Right forelimb (tissue), 1 donor: ENCODE measurements at regions not wholly inside any gene's neighbourhood (a gene's known extent, or its start where the extent isn't known, plus 50 kb on each side); places are given as distances from the start of the nearest gene placed in this dataset.
"Not testable (repeated sequence)": the region's sequence is repeated elsewhere in the genome, so short reads cannot be mapped to it uniquely, and the experiment has no call there.

Experiments
- DNase-seq: peaks from one replicate; pipeline ENCODE4 v3.0.0-alpha.2; 2018

DNA sequence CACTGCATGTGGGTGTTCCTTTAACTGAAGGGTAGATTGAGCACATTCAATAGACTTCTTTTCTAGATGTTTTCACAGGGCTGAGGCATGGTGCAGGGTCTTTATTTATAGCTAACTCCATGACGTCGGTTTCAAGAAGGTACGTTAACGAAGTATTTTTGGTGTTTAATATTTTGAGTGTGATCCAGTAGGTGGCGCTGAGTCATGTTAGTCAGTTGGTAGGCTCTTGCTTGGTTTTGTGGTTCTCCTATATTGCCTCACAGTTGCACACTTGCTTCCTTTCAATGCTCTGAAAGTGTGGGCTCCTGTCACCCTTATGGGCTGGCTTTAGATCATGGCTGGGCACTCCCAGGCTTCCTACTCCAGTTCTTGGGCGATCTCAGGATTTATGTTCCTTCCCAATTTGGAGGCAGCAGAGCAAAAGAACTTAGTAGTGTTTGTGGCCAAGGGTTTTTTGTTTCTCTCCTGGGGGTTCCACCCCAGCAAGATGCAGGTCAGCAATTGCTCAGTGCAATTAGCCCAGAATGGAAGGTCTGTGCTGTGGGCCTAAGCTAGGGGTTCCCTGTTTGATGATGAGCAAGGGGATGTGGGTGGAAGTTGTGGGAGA, 471.6 kb upstream of the FOXG1 start:
- DNase-seq: no peak

DNA sequence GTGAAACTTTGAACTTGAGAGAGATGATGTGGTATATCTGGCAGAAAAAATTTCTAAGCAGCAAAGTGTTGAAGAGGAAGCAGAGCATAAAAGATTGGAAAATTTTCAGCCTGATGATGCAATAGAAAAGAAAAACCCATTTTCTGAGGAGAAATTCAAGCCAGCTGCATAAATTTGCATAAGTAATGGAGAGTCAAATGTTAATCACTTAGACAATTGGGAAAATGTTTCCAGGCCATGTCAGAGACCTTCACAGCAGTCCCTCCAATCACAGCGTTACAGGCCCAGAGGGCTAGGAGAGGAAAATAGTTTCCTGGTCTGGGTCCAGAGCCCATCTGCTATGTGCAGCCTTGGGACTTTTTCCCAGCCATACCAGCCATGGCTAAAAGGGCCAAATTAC, 469.0 kb upstream of the FOXG1 start:
- no peak for DNase-seq

DNA sequence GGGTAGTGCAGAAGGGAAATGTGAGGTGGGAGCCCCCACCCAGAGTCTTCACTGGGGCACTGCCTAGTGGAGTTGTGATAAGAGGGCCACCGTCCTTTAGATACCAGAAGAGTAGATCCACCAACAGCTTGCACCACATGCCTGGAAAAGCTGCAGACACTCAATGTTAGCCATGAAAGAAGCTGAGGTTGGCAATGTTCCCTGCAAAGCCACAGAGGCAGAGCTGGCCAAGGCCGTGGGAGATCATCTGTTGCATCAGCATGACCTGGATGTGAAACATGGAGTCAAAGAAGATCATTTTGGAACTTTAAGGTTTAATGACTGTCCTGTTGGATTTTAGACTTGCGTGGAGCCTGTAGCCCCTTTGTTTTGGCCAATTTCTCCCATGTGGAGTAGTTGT, 468.4 kb upstream of the FOXG1 start:
- no peak for DNase-seq

DNA sequence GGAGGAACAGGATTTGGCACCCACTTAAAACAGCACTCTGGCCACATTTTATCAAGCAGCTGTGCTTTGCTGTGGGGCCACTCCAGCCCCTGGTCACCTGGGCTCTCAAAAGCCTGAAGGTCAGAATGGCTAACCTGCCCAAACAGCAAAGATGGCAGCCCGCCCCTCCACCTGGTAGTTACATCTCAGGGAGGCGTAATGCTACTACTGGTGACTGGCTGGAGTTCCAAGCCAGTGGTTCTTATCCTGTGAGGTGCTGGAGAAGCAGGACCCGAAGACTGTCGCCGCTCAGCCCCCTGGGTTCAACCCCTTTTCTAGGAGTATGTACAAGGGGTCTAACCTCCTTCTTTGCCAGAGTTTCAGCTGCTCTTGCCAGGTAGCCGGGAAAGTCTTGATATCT, 467.4 kb upstream of the FOXG1 start:
- no peak for DNase-seq

DNA sequence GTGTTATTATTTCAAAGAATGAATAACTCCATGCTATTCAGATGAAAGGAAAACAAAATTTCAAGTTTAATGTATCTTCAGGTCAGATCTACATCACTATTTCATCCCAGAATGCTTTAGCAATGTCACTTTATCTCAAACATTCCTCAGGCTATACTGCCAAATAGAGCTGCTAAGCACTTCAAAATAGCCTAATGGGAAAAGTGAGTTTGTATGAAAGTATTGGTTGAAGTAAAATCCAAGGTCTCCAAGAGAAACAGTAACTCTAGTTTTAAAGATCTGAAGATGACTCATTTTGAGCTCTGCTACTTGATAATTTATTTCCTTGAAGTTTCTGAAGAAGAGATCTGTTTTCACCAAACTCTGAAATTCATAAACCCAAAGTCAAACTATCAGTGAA, 466.2 kb upstream of the FOXG1 start:
- DNase-seq: no peak

DNA sequence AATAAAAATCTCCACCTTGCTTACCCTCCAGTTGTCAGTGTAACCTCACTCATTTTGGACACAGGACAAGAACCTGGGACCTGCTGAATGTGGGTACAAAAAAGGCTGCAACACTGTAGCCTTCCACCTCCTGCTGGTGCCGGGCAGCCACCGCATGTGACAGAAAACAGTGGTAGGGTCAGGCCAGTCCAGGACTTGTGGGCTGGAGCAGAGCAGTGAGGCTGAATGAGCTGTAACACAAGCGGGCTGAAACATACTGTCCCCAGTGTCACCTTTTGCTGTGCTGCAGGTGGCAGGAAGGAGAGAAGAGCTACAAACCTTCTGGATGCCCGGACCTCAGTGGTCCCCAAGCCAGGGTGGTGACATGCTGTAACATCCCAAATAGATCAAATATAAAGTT, 465.4 kb upstream of the FOXG1 start:
- no peak for DNase-seq

DNA sequence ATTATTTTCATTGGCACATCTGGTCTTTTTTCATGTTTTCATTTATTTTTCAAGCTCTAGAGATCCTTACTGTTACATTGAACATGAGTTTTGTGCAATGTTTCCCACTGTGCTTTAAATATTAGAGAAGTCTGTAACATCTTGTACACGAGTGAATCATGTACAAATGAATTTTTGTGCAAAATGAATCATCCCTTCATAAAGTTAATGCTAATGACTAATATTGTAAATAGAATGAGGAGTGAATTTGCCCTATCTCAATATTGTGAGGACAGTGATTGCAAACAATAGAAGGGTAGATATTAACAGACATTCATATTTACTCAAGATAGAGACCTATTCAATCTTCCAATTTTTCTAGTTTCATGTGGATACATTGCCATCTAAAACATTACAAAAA, 463.3 kb upstream of the FOXG1 start:
- DNase-seq: no peak

DNA sequence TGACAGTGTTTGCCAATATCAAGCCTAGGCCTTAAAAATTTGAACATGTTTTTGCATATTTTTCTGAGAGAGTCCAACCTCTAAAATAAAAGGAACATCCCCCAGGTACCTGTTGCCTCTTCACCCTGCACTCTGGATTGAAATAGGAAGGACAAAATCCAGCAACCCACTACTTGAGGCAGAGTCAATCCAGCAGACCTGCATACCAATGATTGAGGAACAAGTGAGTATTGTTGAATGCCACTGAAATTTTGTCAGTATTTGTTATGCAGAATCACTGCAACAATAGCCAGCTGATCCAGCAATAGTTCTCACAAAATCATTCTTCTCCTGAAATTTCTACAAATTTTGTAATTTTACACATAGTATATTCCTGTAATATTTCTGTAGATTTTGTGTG, 460.6 kb upstream of the FOXG1 start:
- DNase-seq: no peak

DNA sequence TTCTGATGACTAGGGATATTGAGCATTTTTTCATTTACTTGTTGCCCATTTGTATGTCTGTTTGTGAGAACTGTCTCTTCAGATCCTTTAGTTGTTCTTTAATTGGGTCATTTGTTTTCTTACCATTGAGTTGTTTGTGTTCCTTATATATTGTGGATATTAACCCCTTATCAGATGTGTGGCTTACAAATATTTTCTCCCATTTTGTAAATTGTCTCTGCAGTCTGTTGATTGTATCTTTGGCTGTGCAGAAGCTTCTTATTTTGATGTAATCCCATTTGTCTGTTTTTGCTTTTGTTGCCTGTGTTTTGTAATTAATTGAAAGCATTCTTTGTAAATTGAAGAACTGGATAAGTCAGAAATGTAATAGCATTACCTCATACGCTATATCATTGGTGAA, 459.1 kb upstream of the FOXG1 start:
- DNase-seq: no peak

DNA sequence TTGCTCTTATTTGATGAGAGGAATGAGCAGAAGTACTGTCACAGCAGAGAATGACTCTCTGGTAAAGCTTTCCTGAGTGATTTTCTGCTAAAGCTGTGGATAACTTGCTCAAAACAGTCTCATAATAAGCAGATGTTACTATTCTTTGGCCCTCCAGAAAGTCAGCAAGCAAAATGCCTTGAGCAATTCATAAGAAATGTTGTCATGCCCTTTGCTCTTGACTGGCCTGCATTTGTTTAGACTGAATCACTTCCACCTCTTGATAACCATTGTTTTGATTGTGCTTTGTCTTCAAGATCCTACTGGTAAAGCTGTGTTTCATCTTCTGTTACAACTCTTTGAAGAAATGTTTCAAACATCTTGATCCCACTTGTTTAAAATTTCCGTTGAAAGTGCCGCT, 457.9 kb upstream of the FOXG1 start:
- no peak for DNase-seq

DNA sequence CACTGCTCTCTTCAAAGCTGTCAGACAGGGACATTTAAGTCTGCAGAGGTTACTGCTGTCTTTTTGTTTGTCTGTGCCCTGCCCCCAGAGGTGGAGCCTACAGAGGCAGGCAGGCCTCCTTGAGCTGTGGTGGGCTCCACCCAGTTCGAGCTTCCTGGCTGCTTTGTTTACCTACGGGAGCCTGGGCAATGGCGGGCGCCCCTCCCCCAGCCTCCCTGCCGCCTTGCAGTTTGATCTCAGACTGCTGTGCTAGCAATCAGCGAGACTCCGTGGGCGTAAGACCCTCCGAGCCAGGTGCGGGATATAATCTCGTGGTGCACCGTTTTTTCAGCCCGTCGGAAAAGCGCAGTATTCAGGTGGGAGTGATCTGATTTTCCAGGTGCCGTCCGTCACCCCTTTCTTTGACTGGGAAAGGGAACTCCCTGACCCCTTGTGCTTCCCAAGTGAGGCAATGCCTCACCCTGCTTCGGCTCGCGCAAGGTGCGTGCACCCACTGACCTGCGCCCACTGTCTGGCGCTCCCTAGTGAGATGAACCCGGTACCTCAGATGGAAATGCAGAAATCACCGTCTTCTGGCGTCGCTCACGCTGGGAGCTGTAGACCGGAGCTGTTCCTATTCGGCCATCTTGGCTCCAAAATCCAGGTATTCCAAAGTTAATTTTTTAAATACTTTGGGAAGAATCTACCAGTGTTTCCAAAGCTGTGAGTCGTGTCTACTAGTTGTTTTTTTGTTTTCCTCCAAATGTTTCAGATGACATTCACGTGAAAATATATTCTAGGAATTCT, 448.5 kb upstream of the FOXG1 start:
- DNase-seq: not testable (repeated sequence)

DNA sequence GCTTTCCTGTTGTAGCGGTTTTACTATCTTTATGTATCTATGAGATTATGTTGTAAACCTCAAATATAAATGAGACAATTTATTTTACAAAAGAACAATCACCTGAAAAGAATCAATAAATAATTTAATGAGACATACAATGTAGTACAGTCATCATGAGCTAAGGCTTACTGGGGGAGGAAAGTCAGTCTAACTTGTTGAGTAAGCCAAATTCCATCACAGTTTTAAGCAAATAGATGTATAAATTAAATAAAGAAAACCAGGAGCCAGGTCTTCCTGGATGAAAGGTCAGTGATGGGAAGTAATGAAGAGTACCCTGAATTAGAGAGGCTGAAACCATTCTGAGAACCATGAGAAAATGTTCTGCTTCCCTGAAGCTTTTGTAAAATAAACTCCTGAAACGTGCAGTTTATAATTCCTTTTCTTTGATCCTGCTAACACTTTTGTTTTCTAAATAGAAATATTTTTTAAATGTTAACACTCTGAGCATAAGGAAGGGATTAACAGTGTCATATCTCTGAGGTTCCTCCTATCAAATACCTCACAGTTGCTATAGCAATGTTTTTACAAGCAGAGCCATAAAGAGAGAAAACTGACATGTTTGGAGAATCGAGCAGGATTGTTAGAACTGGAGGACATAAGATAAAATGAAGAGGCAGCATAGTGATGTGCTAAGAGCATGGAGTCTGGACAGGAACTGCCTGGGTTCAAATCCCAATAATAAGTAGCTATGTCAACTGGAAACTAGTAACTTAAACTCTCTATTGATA, 444.9 kb upstream of the FOXG1 start:
- no peak for DNase-seq

DNA sequence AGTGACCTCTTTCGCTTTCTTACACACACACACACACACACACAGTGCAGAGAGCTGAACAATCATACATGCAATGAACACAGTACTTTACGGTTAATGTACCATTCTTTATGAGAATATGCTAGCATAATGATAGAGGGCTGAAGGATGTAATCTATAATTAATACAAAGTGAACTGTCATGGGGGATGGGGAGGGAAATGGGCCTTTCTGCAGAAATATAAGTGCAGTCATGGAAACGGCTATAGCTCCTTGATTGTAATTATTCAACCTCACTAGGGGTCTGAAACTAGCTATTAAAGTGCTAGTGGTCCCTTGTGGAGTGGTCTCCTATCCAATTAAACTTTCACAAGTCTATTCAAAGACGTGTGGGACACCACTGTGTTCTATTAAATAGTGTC, 443.2 kb upstream of the FOXG1 start:
- no peak for DNase-seq

DNA sequence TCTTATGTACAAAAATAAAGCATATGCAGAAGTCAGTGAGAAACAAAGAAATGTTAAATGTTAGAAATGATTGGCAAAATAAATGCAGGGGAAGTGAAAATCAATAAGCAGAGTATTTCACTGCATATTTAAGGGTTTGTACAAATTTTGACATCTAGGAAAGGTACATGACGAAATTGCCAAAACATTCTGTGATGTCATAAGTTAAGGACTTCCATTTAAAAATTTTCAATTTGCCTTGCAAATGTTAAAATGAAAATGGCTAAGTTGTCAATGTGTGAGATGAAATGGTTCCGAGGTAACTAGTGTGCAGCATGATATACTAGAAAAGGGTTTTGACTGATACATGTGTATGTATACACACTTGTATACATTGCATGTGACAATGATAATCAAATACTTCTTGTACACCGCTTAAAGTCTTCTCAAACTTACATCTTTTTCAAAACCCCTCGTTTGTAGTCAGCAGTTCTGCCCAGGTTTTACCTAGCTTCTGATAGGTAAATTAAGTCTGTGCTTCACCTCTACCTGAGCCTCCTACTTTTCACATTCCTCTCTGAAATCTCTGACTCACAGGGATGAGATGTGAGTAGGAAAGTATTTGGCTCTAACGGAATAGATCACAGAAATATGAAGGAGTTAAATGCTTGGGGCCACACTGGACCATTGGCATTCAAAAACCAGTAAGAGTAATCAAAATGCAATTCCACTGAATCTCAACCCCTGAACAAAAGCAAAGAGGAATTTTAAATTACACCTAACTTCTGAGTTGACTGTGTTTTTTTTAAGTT, 442.4 kb upstream of the FOXG1 start:
- no peak for DNase-seq

DNA sequence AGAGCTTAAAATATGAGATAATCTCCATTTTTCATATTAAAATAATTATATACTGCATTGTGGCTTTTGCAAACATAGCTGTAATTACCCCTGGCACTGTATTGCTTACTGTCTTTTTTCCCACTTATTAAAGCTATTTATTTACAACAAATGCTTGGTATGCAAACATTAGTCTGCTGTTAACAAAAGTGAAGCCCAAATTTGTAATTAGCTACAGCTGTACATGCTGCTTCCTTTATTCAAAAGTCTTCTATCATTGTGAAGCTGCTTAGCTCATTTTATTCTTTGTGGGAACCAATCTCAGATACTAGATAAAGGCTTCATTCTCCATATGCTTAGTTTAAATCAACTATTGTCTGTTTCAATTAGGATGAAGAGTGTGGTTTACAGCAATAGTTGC, 425.8 kb upstream of the FOXG1 start:
- no peak for DNase-seq

DNA sequence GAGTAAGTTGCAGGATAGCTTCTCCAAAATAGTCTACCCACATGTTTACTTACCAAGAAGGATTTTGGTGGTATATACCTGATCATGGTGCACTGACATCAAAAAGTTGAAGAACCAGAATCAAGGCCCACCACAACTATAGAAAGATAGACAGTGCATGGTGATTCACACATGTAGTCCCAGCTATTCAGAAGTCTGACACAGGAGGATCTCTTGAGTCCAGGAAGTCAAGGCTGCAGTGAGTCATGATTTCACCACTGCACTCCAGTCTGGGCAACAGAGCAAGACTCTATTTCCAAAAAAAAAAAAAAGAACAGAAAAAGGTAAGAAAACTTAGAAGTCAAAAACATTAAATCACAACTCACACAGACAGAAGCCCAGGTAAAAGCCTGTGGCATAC, 422.2 kb upstream of the FOXG1 start:
- DNase-seq: no peak

DNA sequence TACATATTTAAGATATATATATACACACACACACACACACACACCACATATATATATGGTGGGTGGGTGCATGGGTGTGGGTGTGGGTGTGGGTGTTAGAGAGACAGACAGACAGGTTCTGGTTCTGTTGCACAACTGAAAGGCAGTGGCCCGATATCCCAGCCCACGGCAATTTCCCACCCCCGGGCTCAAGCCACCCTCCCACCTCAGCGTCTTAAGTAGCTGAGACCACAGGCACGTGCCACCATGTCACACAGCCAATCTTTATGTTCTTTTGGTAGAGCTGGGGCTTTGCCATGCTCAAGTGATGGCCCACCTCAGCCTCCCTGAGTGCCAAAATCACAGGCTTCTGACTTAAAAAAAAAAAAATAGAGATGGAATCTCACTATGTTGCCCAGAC, 417.8 kb upstream of the FOXG1 start:
- DNase-seq: no peak

DNA sequence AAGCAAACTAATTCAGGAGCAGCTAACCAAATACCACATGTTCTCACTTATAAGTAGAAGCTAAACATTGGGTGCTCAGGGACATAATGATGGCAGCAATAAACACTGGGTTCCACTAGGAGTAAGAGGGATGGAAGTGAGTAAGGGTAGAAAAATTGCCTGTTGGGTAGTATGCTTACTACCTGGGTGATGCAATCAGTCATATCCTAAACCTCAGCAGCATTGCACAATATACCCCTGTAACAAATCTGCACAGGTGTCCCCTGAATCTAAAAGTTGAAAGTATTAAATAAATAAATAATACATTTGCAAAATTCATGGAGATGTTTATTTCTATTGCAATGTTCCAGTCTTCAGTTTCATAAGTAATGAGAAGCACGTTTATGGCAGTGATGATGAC, 409.8 kb upstream of the FOXG1 start:
- DNase-seq: no peak

DNA sequence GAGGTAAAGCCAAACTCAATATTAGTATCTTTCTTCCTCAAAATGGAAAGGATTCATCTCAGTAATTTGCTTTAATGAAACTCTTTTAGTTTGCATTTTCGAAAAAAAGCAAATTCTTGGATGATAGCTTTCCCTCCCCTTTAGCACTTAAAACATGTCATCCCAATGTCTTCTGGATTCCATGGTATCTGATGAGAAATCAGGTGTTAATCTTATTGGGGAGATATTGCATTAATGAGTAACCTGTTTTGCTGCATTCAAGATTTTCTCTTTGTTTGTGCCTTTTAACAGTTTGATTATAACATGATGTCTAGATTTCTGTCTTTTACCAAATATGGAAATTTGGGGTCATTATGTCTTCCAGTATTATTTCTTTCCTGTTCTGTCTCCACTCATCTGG, 405.1 kb upstream of the FOXG1 start:
- no peak for DNase-seq

DNA sequence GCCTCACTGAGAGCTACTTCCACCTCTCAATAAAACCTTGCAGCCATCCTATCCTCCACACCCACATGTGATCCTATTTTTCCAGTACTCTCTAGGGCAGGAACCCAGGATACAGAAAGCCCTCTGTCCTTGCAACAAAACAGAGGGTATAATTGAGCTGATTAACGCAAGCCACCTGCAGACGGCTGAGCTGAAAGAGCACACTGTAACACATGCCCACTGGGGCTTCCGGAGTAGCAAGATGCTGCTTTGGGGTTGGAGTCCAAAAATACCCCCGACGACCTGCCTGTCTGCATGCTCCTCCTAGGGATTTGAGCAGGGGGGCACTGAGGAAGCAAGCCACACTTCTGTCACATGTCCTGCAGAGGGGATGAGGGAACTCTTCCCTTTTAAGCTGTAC, 401.1 kb upstream of the FOXG1 start:
- no peak for DNase-seq

DNA sequence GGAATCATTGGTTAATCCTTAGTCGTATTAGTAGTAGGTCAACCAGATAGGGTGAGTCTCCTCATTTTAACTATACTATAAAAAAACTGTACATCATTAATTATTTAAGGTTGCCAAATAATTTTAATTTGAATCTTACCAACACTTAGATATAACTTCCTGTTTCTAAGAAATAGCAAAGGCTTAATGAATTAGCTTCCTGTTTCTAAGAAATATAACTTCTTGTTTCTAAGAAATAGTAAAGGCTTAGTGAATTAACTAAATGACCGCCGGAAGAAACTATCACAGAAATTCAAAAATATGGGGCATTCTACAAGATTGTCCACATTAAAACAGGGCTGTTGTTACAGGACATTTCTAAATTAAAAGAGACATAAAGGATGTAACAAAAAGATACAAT, 392.9 kb upstream of the FOXG1 start:
- no peak for DNase-seq

DNA sequence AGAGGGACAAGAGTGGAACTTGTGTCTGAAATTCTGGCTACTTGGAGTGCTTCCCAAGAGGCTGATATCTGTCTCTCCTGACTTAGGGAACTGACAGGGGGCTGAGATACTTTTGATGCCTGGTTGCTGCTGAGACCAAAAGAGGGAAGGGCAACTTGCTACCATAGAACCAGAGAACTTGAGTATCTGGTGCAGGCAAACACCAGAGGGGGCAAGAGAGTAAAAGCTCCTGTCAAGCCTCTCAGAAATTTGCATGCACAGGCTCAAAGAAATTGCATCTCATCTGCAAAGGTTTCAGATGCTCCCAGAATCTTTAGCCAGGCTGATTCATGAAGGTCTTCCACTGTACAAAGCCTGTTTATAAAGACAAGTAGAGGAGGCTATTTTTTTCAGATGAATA, 391.3 kb upstream of the FOXG1 start:
- DNase-seq: no peak

DNA sequence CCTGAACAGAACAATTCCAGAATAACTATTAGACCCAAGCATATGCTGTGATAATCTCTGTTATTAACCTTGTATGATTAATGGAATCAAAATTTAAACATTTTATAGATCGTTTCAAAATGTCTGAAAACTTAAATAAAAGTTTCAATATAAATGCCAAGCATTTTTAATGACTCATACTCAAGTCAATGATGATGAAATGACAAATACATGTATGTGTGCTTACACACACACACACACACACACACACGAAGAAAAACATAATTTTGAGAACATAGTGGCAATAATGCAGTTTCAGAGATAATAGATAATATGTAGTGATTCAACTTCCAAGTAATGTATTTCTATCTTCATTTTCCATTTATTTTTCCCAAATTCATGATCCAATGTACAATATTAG, 384.9 kb upstream of the FOXG1 start:
- DNase-seq: no peak
